AG10803 (cell line): ENCODE measurements at regions not wholly inside any gene's neighbourhood (a gene's known extent, or its start where the extent isn't known, plus 50 kb on each side); places are given as distances from the start of the nearest gene placed in this dataset.
"Not testable (repeated sequence)": the region's sequence is repeated elsewhere in the genome, so short reads cannot be mapped to it uniquely, and the experiment has no call there.

Experiments
- DNase-seq: peaks from one replicate; pipeline ENCODE4 v3.0.0; 2010; ENCODE audit warnings: low read depth
- H3K4me3 ChIP-seq: 2 replicates; pipeline ENCODE4 v1.5.1; 2011; ENCODE audit warnings: mild to moderate bottlenecking, low read length, control low read depth
- CTCF ChIP-seq: conservative IDR thresholded peaks from 2 replicates; pipeline ENCODE4 v1.5.1; 2011; ENCODE audit warnings: mild to moderate bottlenecking, low read length, control low read depth, inconsistent platforms

- H3K4me3 ChIP-seq: no peak overlapping the region
- no peak for DNase-seq
- TF ChIP-seq CTCF: no peak
These were observed 440.8 kb downstream of the TDRD3 start for GRCh38 chr13:60837806-60838205.

DNA sequence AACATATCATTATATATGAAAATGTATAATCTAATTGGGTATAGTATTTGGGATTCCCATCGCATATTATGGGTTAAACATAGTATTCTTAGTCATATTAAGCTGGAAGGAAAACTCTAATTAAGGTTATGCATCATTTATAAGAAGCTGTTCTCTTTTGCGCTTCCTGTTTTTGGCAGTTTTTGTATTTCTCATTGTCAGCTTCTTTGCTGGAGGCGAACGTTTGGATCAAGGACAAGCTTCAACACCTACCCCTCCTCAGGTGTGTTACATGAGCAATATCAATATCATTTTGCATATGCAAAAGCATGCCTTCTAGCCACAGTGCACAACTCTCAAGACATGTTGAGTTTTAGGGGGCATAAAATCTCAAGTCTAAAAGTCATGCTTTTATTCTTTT lies 439.8 kb downstream of the TDRD3 start:
- no peak overlapping the region for H3K4me3 ChIP-seq
- TF ChIP-seq CTCF: no peak
- DNase-seq: no peak

DNA sequence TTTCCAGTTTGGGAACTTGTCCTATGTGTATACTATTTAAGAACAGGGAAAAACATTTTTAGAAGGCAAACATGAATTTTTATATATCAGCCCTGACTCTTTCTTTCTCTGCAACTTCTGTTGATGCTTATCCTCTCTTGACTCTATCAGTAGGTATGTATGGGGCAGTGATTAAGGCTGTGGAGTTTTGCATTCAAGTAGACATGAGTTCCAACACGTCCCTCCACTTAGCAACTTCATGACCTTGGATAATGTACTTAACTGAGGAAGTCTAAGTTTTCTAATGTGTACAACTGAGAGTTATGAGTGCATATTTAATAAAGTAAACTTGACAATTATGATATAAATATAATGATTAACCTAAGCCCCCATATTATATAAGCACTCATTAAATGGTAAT lies 414.6 kb downstream of the TDRD3 start:
- TF ChIP-seq CTCF: no peak
- DNase-seq: no peak
- H3K4me3 ChIP-seq: no peak overlapping the region

- not testable (repeated sequence) for DNase-seq, H3K4me3 ChIP-seq
These were observed 408.6 kb downstream of the TDRD3 start for GRCh38 chr13:60805640-60806039.

DNA sequence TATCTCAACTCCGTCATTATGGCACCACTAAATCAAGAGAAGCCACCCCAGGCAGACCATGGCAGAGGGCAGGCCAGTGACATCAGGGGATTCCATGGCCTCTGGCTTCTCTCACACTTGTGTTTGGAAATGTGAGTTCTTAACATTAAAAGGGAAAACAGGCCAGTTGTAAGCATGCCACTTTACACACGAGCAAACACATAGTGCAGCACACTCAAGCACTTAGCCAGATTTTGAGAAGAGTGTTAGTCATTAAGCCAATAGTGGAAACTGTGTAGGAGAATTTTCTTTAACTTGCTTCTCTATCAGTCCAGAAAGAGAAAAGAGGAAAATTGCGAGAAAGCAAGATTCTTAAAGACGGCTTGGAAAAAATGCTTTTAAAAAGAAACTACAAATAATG lies 401.5 kb downstream of the TDRD3 start:
- no peak for TF ChIP-seq CTCF
- H3K4me3 ChIP-seq: no peak overlapping the region
- DNase-seq: no peak

DNA sequence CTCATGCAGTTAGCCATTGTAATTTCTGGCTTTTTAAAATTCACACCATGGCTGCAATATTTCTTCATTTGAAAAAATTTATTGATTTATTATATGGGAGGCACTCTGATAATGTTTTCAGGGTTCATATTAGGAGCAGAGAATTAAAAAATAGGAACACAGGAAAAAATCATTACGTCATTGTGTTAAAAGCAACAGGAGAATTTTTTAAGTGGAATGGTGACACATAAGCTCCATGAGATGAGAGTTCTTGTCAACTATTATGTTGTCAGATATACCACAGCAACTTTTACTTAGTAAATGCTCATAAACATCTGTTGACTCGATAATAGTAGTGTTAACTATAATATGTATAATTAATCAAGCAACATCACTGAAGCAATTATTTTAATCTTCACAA lies 400.1 kb downstream of the TDRD3 start:
- H3K4me3 ChIP-seq: no peak overlapping the region
- no peak for TF ChIP-seq CTCF
- DNase-seq: no peak

- DNase-seq: no peak
These were observed 397.7 kb downstream of the TDRD3 start for GRCh38 chr13:60794751-60795150.

More at GRCh38 chr13:60794751-60795150, 397.7 kb downstream of the TDRD3 start:
- no peak overlapping the region for H3K4me3 ChIP-seq
- TF ChIP-seq CTCF: no peak
